ENCODE measurements at regions not wholly inside any gene's neighbourhood (a gene's known extent, or its start where the extent isn't known, plus 50 kb on each side); places are given as distances from the start of the nearest gene placed in this dataset.

DNA sequence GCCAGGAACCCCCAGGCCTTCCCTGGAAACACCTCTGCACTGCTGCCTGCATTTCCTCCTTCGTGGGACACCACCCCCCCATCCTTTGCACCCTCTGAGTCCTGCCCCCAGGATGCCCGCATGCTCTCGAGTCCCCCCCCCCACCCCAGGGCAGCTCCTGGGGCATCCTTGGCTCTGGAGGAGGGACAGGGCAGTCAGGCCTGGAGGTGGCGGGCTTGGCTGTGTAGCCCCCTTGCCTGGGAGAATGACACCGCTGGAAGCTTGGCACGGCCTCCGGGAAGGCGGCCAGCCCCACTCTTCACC, 98.9 kb upstream of the GSE1 start:
- in situ Hi-C loops (cut with MboI; ENCODE audit: low pct_ligation_motif_present in 1 of 4, low pct_unique_long_range_greater_than_20kb in 1 of 4, low sequenced_read_pairs in 3 of 4) = no loop called here
- TF ChIP-seq EP300 (IDR thresholded peaks at IDR 0.05; ENCODE audit: low read depth) (no peak), POLR2A (IDR thresholded peaks at IDR 0.05) (no peak), POLR2AphosphoS5 (IDR thresholded peaks at IDR 0.05) (no peak)
- TF ChIP-seq, protein P1, sequence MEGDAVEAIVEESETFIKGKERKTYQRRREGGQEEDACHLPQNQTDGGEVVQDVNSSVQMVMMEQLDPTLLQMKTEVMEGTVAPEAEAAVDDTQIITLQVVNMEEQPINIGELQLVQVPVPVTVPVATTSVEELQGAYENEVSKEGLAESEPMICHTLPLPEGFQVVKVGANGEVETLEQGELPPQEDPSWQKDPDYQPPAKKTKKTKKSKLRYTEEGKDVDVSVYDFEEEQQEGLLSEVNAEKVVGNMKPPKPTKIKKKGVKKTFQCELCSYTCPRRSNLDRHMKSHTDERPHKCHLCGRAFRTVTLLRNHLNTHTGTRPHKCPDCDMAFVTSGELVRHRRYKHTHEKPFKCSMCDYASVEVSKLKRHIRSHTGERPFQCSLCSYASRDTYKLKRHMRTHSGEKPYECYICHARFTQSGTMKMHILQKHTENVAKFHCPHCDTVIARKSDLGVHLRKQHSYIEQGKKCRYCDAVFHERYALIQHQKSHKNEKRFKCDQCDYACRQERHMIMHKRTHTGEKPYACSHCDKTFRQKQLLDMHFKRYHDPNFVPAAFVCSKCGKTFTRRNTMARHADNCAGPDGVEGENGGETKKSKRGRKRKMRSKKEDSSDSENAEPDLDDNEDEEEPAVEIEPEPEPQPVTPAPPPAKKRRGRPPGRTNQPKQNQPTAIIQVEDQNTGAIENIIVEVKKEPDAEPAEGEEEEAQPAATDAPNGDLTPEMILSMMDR (IDR thresholded peaks at IDR 0.05) = no peak
- Histone ChIP-seq H3K4me1 (peaks cover 24 to 26% (median 25%) of the 10 kb centered on the region in 4 donors), H3K27ac (peak overlapping the region; percentile 32 to 61 (median 54)), H3K36me3 (no peaks in the 10 kb centered on the region), H3K9me3 (no peaks in the 10 kb centered on the region), H3K27me3 (no peaks in the 10 kb centered on the region), H3K4me3 (no peak overlapping the region)
- intact Hi-C loops (cut with DNase I; ENCODE audit: low total_unique reads) = no loop called here
- DNase-seq = peak; percentile 50
- 20% methylated on average over 7 of the region's 8 CpGs; no CpG with 5 or more reads in 1 of the 2 donors for WGBS, 2 donors (ENCODE audit: low coverage in 1 of 2)

DNA sequence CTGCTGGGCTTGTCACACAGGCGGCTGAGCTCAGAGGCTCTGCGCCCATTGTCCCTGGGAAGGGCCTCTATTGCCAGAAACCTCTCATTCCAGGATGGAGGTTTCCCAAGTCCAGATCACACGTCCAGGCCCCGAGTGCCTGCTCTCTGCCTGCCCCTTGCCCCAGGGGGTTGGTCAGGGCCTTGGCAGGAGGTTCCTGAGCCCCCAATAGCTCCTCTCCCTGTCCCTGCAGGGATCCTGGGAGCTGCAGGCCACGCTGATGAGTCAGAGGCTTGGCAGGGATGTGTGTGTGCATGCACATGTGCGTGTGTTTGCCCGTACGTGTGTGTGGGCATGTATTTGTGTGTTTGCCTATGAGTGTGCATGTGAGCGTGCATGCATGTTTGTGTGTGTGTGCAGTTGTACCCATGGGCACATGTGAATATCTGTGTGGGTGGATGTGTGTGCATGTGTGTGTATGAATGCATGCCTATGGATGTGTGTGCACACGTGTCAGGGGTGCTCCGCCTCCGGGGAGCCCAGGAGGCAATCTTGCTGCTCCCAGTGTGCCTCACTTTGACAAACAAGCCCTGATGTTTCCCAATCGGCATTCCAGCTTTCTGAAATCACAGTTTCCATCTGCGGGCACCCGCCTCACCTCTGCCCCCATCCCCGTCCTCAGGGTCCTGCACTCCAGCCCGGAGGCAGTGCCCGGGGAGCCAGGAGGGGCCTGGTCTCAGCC, 98.4 kb upstream of the GSE1 start:
- DNase-seq = peak; percentile 56
- H3K36me3 ChIP-seq = no peaks in the 10 kb centered on the region
- H3K4me3 ChIP-seq = no peak overlapping the region
- TF ChIP-seq POLR2AphosphoS5 (IDR thresholded peaks at IDR 0.05) (peak; percentile 28 to 47 (median 46)), EP300 (IDR thresholded peaks at IDR 0.05; ENCODE audit: low read depth) (no peak), POLR2A (IDR thresholded peaks at IDR 0.05) (no peak)
- TF ChIP-seq, protein P1 (IDR thresholded peaks at IDR 0.05) = no peak
- peaks cover 24 to 26% (median 25%) of the 10 kb centered on the region in 4 donors for H3K4me1 ChIP-seq
- H3K27me3 ChIP-seq = no peaks in the 10 kb centered on the region
- peak overlapping the region; percentile 51 to 61 (median 56) for H3K27ac ChIP-seq
- intact Hi-C loops (cut with DNase I; ENCODE audit: low total_unique reads) (no loop called here), in situ Hi-C loops (cut with MboI; ENCODE audit: low pct_ligation_motif_present in 1 of 4, low pct_unique_long_range_greater_than_20kb in 1 of 4, low sequenced_read_pairs in 3 of 4) (no loop called here)
- 37% methylated on average over 18 of the region's 18 CpGs; no CpG with 5 or more reads in 1 of the 2 donors for WGBS, 2 donors (ENCODE audit: low coverage in 1 of 2)
- no peaks in the 10 kb centered on the region for H3K9me3 ChIP-seq

DNA sequence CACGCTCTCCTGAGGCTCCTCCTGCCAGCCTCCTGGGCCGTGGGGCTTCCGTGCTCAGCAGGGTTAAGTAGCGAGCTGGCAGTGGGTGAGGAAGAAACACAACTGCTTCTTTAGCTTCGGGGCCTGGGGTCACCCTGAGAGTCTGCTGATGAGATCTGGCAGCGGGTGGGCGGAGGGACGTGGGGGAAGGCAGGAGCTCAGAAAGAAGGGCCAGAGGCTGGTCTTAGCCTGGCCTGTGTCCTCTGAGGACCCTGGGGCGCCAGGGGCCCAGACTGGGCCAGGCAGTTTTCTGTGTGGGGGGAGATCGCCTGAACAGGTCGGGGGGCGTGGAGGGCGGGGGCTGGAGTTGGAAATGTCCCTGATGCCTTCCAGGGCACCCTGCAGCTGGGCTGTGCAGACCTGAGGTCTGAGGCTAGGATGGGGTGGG, 97.8 kb upstream of the GSE1 start:
- Histone ChIP-seq H3K4me1 (peaks cover 24 to 27% (median 25%) of the 10 kb centered on the region in 4 donors), H3K36me3 (no peaks in the 10 kb centered on the region), H3K27ac (peak overlapping the region; percentile 51 to 61 (median 56)), H3K27me3 (no peaks in the 10 kb centered on the region), H3K9me3 (no peaks in the 10 kb centered on the region), H3K4me3 (no peak overlapping the region)
- TF ChIP-seq POLR2A (IDR thresholded peaks at IDR 0.05) (no peak), EP300 (IDR thresholded peaks at IDR 0.05; ENCODE audit: low read depth) (no peak), POLR2AphosphoS5 (IDR thresholded peaks at IDR 0.05) (no peak)
- TF ChIP-seq, protein P1 (IDR thresholded peaks at IDR 0.05) = no peak
- WGBS, 2 donors (ENCODE audit: low coverage in 1 of 2) = 43 to 60% methylated on average over 1 to 13 of the region's 13 CpGs
- in situ Hi-C loops (cut with MboI; ENCODE audit: low pct_ligation_motif_present in 1 of 4, low pct_unique_long_range_greater_than_20kb in 1 of 4, low sequenced_read_pairs in 3 of 4) (no loop called here), intact Hi-C loops (cut with DNase I; ENCODE audit: low total_unique reads) (no loop called here)
- no peak for DNase-seq

DNA sequence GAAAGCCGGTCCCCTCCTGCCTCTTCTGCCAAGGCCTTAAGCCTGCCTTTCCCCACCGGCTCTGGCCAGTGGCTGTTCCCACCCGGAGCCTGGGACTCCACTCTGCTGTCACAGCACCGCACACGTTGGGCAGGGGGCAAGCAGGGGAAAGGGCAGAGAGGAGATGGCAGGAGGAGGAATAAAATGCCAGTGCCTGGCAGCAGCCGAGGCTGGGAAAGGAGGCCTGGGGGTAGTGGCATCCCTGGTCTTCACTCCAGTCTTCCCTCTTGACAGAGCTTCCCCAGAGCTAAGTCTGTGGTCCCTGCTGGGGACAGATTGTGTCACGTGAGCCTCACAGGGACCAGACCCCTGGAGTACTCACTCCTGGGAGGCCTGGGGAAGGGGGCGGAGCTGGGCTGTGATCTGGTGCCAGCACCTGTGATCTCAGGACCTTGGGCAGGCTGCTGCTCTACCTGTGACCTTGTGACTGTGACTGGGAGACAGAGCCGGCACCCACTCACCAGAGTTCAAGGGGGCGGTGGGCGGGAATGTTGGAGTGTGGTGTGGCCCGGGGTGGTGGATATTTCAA, 97.2 kb upstream of the GSE1 start:
- Histone ChIP-seq H3K36me3 (no peaks in the 10 kb centered on the region), H3K4me3 (no peak overlapping the region), H3K4me1 (peaks cover 24 to 33% (median 28%) of the 10 kb centered on the region in 4 donors), H3K27ac (peak overlapping the region in 3 of 4 donors; percentile 51 to 58 (median 53)), H3K27me3 (no peaks in the 10 kb centered on the region), H3K9me3 (no peaks in the 10 kb centered on the region)
- WGBS, 2 donors (ENCODE audit: low coverage in 1 of 2) = 61% methylated on average over 12 of the region's 12 CpGs; no CpG with 5 or more reads in 1 of the 2 donors
- no peak for DNase-seq
- in situ Hi-C loops (cut with MboI; ENCODE audit: low pct_ligation_motif_present in 1 of 4, low pct_unique_long_range_greater_than_20kb in 1 of 4, low sequenced_read_pairs in 3 of 4) = no loop called here
- TF ChIP-seq POLR2AphosphoS5 (IDR thresholded peaks at IDR 0.05) (no peak), EP300 (IDR thresholded peaks at IDR 0.05; ENCODE audit: low read depth) (no peak), POLR2A (IDR thresholded peaks at IDR 0.05) (no peak)
- TF ChIP-seq, protein P1 (IDR thresholded peaks at IDR 0.05) = no peak
- intact Hi-C loops (cut with DNase I; ENCODE audit: low total_unique reads) = no loop called here
